ENCODE measurements at regions not wholly inside any gene's neighbourhood (a gene's known extent, or its start where the extent isn't known, plus 50 kb on each side); places are given as distances from the start of the nearest gene placed in this dataset.

DNA sequence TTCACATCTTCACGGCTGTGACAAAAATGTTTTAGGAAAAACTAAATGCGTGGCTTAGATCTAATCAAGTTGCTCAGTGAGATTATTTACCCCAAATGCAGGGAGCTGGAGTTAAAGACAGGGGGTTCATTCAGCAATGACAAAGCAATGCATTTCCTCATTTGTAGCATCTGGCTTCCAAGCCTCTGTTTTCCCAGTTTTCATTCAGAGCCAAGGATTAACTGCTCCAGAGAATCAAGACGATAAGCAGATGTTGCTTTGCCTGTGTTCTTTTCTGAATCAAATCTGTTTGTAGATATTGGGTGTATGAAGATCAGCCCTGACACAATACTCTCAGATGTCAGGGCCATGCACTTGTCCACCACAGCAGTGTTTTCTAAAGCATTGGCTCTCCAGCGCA lies 147.4 kb upstream of the SIX2 start:
- TF ChIP-seq, protein P1, sequence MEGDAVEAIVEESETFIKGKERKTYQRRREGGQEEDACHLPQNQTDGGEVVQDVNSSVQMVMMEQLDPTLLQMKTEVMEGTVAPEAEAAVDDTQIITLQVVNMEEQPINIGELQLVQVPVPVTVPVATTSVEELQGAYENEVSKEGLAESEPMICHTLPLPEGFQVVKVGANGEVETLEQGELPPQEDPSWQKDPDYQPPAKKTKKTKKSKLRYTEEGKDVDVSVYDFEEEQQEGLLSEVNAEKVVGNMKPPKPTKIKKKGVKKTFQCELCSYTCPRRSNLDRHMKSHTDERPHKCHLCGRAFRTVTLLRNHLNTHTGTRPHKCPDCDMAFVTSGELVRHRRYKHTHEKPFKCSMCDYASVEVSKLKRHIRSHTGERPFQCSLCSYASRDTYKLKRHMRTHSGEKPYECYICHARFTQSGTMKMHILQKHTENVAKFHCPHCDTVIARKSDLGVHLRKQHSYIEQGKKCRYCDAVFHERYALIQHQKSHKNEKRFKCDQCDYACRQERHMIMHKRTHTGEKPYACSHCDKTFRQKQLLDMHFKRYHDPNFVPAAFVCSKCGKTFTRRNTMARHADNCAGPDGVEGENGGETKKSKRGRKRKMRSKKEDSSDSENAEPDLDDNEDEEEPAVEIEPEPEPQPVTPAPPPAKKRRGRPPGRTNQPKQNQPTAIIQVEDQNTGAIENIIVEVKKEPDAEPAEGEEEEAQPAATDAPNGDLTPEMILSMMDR (IDR thresholded peaks at IDR 0.05): no peak
- TF ChIP-seq POLR2A (IDR thresholded peaks at IDR 0.05): no peak

All from esophagus squamous epithelium (tissue), 4 donors.